Transverse colon (tissue), 3 donors: ENCODE measurements at regions not wholly inside any gene's neighbourhood (a gene's known extent, or its start where the extent isn't known, plus 50 kb on each side); places are given as distances from the start of the nearest gene placed in this dataset.

Experiments used
- CTCF ChIP-seq, 5 experiments: fragments of 200-600 bp in 3 of 5; fragments of 450-650 bp in 2 of 5; sonication (generic) in 3 of 5; IDR thresholded peaks; 1 replicate in 2 of 5; 2 replicates in 3 of 5; pipeline ENCODE4 v1.5.1; 2016 to 2017; ENCODE audit warnings: antibody characterized with exemption in 5 of 5, inconsistent platforms in 3 of 5, mild to moderate bottlenecking in 2 of 5, moderate library complexity in 1 of 5
- EP300 ChIP-seq: sonication (generic); formaldehyde crosslinking; IDR thresholded peaks from one replicate; pipeline ENCODE4 v1.6.1; 2017; ENCODE audit warnings: antibody characterized with exemption, low read depth

GRCh38 chr17:62880120-62880519 lies 72.0 kb upstream of the MARCHF10 start:
- TF ChIP-seq CTCF (IDR thresholded peaks at IDR 0.05) = no peak
- TF ChIP-seq EP300 = no peak
